IMR-90 (cell line): ENCODE measurements at regions not wholly inside any gene's neighbourhood (a gene's known extent, or its start where the extent isn't known, plus 50 kb on each side); places are given as distances from the start of the nearest gene placed in this dataset.

ENCODE experiments used
- ATAC-seq: fragments of 200-7000 bp; cut with Tn5 transposase; 2 replicates; pipeline ENCODE4 v1.9.1; 2020; ENCODE audit warnings: low read depth, mild to moderate bottlenecking, moderate library complexity
- BruUV-seq: library from RNA; stranded (reverse); fragments of 400-500 nt; replicated peaks from 2 replicates; lab custom pipeline; 2021; lab: Mats Ljungman, UMichigan
- CTCF ChIA-PET: fragments of 300-600 bp; formaldehyde crosslinking; extraction: SDS; loops from one replicate; lab custom pipeline; 2021; ENCODE audit warnings: antibody characterized with exemption; lab: Yijun Ruan, JAX
- POLR2A ChIA-PET: fragments of 300-600 bp; sonication (Branson Sonifier 250); formaldehyde crosslinking; loops from one replicate; lab custom pipeline; 2022; ENCODE audit warnings: antibody characterized with exemption; ENCODE audit not compliant: unreplicated experiment; lab: Charles Lee
- DNase-seq: peaks from one replicate; pipeline ENCODE4 v3.0.0; 2013
- H2AFZ ChIP-seq: replicated peaks from 2 replicates; pipeline ENCODE3; 2013; ENCODE audit warnings: low read length, mild to moderate bottlenecking; ENCODE audit not compliant: poor library complexity
- H2AK5ac ChIP-seq: 2 replicates; pipeline ENCODE4 v1.6.1; 2013; ENCODE audit warnings: low read depth, low read length, inconsistent platforms
- H2AK9ac ChIP-seq: replicated peaks from 2 replicates; pipeline ENCODE3; 2013; ENCODE audit warnings: mild to moderate bottlenecking, low read depth, low read length, moderate library complexity; ENCODE audit not compliant: poor library complexity
- H2BK120ac ChIP-seq: 2 replicates; pipeline ENCODE4 v1.6.1; 2013; ENCODE audit warnings: low read depth, low read length, inconsistent platforms
- H2BK15ac ChIP-seq: 3 replicates; pipeline ENCODE4 v1.6.1; 2013; ENCODE audit warnings: low read depth, low read length, inconsistent platforms
- H2BK20ac ChIP-seq: 2 replicates; pipeline ENCODE4 v1.6.1; 2013; ENCODE audit warnings: low read depth, mild to moderate bottlenecking, inconsistent platforms, low read length, moderate library complexity
- H2BK5ac ChIP-seq: 2 replicates; pipeline ENCODE4 v1.6.1; 2013; ENCODE audit warnings: mild to moderate bottlenecking, low read depth, low read length, inconsistent platforms; ENCODE audit not compliant: poor library complexity, severe bottlenecking
- H3K14ac ChIP-seq: replicated peaks from 2 replicates; pipeline ENCODE4 v1.6.1; 2013; ENCODE audit warnings: low read depth, low read length, inconsistent platforms
- H3K18ac ChIP-seq: 2 replicates; pipeline ENCODE4 v1.6.1; 2013; ENCODE audit warnings: low read depth, low read length, control low read depth
- H3K23ac ChIP-seq: 2 replicates; pipeline ENCODE4 v1.6.1; 2013; ENCODE audit warnings: low read depth, low read length, inconsistent platforms
- H3K27ac ChIP-seq: 2 replicates; pipeline ENCODE4 v1.5.1; 2013; ENCODE audit warnings: mild to moderate bottlenecking, control low read depth, low read length; ENCODE audit not compliant: insufficient read depth
- H3K27me3 ChIP-seq: 2 replicates; pipeline ENCODE4 v1.6.1; 2013; ENCODE audit warnings: low read length; ENCODE audit not compliant: control insufficient read depth, insufficient read depth
- H3K36me3 ChIP-seq: 2 replicates; pipeline ENCODE4 v1.6.1; 2013; ENCODE audit warnings: low read length, mixed read lengths; ENCODE audit not compliant: control insufficient read depth, insufficient read depth
- H3K4ac ChIP-seq: 2 replicates; pipeline ENCODE4 v1.6.1; 2013; ENCODE audit warnings: low read depth, low read length, inconsistent platforms
- H3K4me1 ChIP-seq: 2 replicates; pipeline ENCODE4 v1.6.1; 2013; ENCODE audit warnings: low read length, mixed read lengths; ENCODE audit not compliant: control insufficient read depth, insufficient read depth
- H3K4me2 ChIP-seq: 2 replicates; pipeline ENCODE4 v1.6.1; 2013; ENCODE audit warnings: low read depth, mild to moderate bottlenecking, control low read depth, low read length, moderate library complexity
- H3K4me3 ChIP-seq: 2 replicates; pipeline ENCODE4 v1.5.1; 2013; ENCODE audit warnings: low read depth, mild to moderate bottlenecking, control low read depth, low read length, moderate library complexity; ENCODE audit not compliant: insufficient read depth
- H3K56ac ChIP-seq: 2 replicates; pipeline ENCODE4 v1.6.1; 2013; ENCODE audit warnings: low read length, inconsistent platforms; ENCODE audit not compliant: insufficient read depth; ENCODE audit errors: extremely low read depth
- H3K79me1 ChIP-seq, 2 experiments: 2 replicates each; pipeline ENCODE4 v1.6.1; 2013; ENCODE audit warnings: low read length in 2 of 2, inconsistent platforms in 1 of 2, low read depth in 1 of 2
- H3K9ac ChIP-seq: 2 replicates; pipeline ENCODE4 v1.6.1; 2013; ENCODE audit warnings: low read depth, low read length, control low read depth
- H3K9me1 ChIP-seq: 2 replicates; pipeline ENCODE4 v1.6.1; 2013; ENCODE audit warnings: low read length, inconsistent platforms; ENCODE audit not compliant: insufficient read depth
- H3K9me3 ChIP-seq: 2 replicates; pipeline ENCODE4 v1.6.1; 2013; ENCODE audit warnings: low read length; ENCODE audit not compliant: control insufficient read depth, insufficient read depth
- H4K20me1 ChIP-seq: 2 replicates; pipeline ENCODE4 v1.6.1; 2013; ENCODE audit warnings: low read length, inconsistent platforms; ENCODE audit not compliant: insufficient read depth
- H4K5ac ChIP-seq: 2 replicates; pipeline ENCODE4 v1.6.1; 2013; ENCODE audit warnings: mild to moderate bottlenecking, low read depth, low read length, control low read depth
- H4K8ac ChIP-seq, 2 experiments: 2 replicates each; pipeline ENCODE4 v1.6.1; 2013; ENCODE audit warnings: low read depth in 2 of 2, low read length in 2 of 2, control low read depth in 1 of 2, inconsistent platforms in 1 of 2
- H4K91ac ChIP-seq: 2 replicates; pipeline ENCODE4 v1.6.1; 2013; ENCODE audit warnings: low read depth, low read length, inconsistent platforms; ENCODE audit not compliant: insufficient read depth
- FOS ChIP-seq: fragments of 150-350 bp; IDR thresholded peaks from 2 replicates; pipeline ENCODE4 v1.6.1; 2016; ENCODE audit warnings: low read depth, low read length
- MAZ ChIP-seq: IDR thresholded peaks from 2 replicates; pipeline ENCODE4 v1.6.1; 2012; ENCODE audit warnings: low read depth, mild to moderate bottlenecking, low read length, improper control_type of control experiment, moderate library complexity, borderline replicate concordance
- NFE2L2 ChIP-seq: fragments of 150-350 bp; IDR thresholded peaks from 2 replicates; pipeline ENCODE4 v1.6.1; 2016; ENCODE audit warnings: low read depth, mild to moderate bottlenecking, low read length
- POLR2A ChIP-seq: IDR thresholded peaks from 2 replicates; pipeline ENCODE4 v1.6.1; 2012; ENCODE audit warnings: mild to moderate bottlenecking, low read depth, low read length
- dilution Hi-C: fragments of 300-500 bp; cut with HindIII; formaldehyde crosslinking; loops from one replicate; pipeline ENCODE4 v1.14.3; 2018; ENCODE audit warnings: low sequenced_read_pairs; ENCODE audit not compliant: unreplicated experiment
- in situ Hi-C: fragments of 300-500 bp; cut with MboI; formaldehyde crosslinking; loops from 3 replicates; pipeline ENCODE4 v1.14.3; 2019; ENCODE audit warnings: low sequenced_read_pairs, inconsistent platforms, mixed read lengths
- intact Hi-C: fragments of 100-400 bp; cut with micrococcal nuclease; formaldehyde crosslinking; loops from 2 replicates; pipeline ENCODE4 v1.10.0; 2022

DNA sequence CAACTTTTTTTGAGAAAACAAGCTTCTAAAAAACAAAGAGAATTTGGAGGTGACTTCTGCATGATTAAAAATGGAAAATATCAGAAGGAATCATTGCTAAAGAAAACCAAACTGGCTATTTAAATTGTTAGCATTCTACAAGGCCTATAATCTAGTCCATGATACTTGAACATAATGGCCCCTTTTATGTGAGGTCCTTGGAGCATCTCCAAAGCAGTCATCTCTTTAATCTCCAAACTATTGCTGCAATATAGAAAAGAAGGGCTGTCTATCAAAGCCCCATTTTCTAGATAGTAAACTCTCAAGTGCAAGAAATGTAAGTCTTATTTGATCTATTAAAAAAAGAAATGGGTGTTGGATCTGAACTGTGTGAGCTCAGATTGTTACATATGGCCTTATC, 615.1 kb downstream of the CENPC start:
- H2BK20ac ChIP-seq: no peak overlapping the region
- H2BK5ac ChIP-seq: no peak overlapping the region
- no TSS peak for BruUV-seq
- H3K79me1 ChIP-seq: no peaks in the 10 kb centered on the region
- H3K27ac ChIP-seq: no peak overlapping the region
- no peak overlapping the region for H3K14ac ChIP-seq
- H2AFZ ChIP-seq: no peak overlapping the region
- no peak overlapping the region for H3K9ac ChIP-seq
- no peak overlapping the region for H3K4me3 ChIP-seq
- CTCF ChIA-PET: interaction anchor here (0.5 kb wide), 1 partner anchor 117 kb away, joined by 3 read pairs; no protein-coding TSS in a partner anchor
- POLR2A ChIA-PET: no interaction called here
- DNase-seq (no peak), ATAC-seq (no peak)
- no peak overlapping the region for H3K23ac ChIP-seq
- H2AK5ac ChIP-seq: no peak overlapping the region
- H2BK15ac ChIP-seq: no peak overlapping the region
- no peak overlapping the region for H4K91ac ChIP-seq
- H3K27me3 ChIP-seq: no peaks in the 10 kb centered on the region
- H4K8ac ChIP-seq: no peak overlapping the region
- in situ Hi-C loops: no loop called here
- H3K4ac ChIP-seq: no peak overlapping the region
- dilution Hi-C loops: no loop called here
- H3K56ac ChIP-seq: no peak overlapping the region
- no peaks in the 10 kb centered on the region for H4K20me1 ChIP-seq
- H2AK9ac ChIP-seq: no peak overlapping the region
- H3K9me1 ChIP-seq: no peaks in the 10 kb centered on the region
- H3K4me1 ChIP-seq: no peaks in the 10 kb centered on the region
- H3K4me2 ChIP-seq: no peak overlapping the region
- TF ChIP-seq POLR2A (no peak), NFE2L2 (no peak), FOS (no peak), MAZ (no peak)
- intact Hi-C loops: no loop called here
- no peaks in the 10 kb centered on the region for H3K36me3 ChIP-seq
- H2BK120ac ChIP-seq: no peak overlapping the region
- no peak overlapping the region for H3K18ac ChIP-seq
- no peak overlapping the region for H4K5ac ChIP-seq
- 0 out of 2 replicates have a peak, but pooled peaks cover 3% of the 10 kb centered on the region for H3K9me3 ChIP-seq
